CD4-positive, alpha-beta T cell treated with Interleukin-17A for 4 hours (primary cell): ENCODE measurements at regions not wholly inside any gene's neighbourhood (a gene's known extent, or its start where the extent isn't known, plus 50 kb on each side); places are given as distances from the start of the nearest gene placed in this dataset.
"Not testable (repeated sequence)": the region's sequence is repeated elsewhere in the genome, so short reads cannot be mapped to it uniquely, and the experiment has no call there.

Experiments used
- DNase-seq: peaks from one replicate; pipeline ENCODE4 v3.0.0-alpha.2; 2020; ENCODE audit warnings: mixed read lengths

DNA sequence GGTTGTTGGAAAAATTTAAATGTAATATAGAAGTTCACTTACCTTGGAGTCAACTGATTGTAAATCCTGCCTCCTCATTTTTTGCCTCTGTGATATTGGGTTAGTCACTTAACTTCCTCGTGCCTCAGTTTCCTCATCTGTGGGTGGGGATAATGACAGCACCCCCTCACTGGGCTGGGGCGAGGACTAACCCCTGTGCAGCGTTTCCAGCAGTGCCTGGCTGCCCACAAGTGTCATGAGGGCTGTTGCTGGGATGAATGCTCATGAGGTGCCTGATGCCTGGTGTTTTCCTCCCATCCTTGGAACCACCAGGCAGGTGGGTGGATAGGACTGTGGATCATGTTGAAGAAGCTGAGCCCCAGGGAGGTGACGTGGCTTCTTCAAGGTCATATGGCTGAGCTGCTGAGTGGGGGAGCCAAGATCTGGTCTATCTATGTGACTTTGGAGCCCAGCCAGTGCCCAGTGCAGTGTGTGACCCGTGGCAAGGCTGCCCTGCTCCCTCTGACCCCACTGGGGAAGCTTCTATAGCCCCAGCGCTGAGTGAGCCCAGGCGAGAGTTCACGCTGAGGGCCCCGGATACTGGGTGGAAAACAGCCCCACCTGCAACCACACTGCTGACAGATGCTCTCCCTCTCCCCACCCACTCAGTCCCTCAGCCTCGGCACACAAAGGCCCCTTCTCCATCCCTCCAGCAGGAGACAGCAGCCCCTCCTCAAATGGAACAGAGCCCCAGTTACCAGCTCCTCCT is 446.0 kb downstream of the PTPRU start:
- no peak for DNase-seq

DNA sequence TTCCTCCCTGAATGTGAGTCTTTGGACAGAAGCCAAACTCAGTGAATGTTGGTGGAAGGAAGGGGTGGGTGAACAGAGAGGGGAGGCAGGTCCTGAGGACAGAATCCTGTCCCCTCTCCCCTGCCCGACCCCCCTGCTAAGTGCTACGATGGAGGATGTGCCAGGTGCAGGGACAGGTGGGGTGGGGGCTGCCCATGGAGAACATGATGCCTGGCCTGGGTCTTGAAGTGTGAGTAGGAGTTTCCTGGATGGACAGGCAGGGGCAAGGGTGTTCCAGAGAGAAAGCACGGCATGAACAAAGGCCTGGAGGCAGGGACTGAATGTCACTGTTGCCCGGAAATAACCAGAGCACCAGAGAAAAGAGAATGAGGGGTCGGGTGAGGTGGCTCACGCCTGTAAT is 445.1 kb downstream of the PTPRU start:
- not testable (repeated sequence) for DNase-seq

DNA sequence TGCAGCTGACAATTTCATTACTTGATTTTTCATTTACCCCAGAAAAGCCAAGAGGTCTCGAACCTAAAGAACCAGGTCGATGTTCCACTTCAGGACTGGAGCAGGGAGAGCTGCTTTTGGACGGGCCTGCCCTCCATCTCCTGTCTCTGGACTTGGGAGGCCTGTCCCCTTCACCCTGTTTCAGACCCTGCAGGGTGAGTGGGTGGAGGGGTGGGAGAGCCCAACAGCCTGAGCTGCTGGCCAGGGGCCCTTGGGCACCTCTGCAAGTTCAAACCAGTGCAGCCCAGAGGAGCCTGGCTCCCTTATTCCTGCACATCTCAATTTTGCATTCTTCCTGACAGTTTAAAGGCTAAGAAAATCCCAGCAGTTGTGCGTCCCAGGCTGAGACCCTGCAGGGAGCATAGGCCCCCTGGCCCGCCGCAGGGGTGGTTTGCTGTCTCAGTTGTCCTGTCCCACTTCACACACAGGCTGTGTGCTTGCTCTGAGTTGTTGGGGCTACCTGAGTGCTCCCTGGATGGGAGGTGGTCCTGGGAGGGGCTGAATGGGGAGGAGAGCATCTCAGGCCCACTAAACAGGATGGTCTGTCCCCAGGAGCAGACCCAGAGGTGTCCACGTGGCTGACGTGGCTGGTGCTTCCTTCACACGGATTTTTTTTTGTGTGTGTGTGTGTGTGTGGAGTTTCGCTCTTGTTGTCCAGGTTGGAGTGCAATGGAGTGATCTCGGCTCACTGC is 443.7 kb downstream of the PTPRU start:
- no peak for DNase-seq

DNA sequence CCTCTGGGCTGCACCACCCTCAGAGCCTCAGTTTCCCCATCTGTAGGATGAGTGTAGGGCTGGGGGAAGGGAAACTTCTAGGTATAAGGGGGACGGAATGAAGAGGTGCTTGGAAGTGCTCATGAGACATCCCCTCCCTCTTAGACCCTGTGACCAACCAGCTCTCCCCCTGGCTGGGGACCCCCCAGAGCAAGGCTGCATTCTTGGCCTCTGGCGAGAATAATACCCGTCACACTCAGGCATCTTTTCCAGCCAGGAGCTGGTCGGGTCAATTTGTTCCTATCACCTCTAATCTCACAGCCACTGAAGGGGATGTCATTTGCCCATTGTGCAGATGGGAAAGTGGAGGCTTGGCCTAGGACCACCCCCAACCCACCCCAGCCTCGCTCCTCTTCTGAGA is 443.0 kb downstream of the PTPRU start:
- DNase-seq: no peak

DNA sequence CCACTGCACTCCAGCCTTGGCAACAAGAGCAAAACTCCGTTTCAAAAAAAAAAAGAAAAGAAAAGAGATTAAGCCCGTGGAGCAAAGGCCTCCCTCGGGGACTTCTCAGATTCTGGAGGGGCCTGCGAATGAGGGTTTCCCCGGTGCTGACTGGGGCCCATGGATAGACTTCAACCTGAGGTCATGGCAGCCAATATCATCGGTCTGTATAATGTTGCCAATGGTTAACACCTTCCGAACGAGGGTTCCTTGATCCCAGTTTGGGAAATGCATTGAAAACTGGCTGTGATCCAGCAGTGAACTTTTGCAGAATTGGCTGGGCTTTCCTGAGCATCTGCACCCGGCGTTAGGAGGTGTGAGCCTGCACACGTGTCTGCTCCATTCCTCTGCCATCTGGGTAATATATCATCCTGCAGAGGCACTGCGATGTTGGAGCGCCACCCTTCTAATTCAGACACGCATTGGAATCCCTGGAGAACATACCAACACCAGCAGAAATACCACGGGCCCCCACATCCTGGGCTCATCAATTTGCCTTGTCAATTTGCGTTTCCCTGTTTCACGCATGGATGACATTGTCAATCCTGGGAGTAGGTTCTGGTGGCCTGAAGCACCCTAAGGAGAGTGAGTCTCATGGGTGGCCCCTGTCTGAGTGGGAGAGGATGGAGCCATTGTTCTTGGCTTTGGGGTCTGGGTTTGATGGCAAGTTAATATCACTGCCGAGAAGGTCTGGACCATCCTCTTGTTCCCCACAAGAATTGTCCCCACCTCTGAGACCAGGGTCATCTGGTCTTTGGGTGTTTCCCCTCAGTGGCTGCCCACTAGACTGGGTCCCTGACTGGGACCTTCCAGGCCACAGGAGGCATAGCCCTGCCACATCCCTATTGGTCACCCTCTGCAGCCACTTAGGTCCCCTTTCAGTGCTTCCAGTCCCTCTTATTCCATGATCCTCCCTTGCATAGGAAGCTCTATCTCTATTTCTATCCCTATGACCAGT is 441.0 kb downstream of the PTPRU start:
- DNase-seq: no peak

DNA sequence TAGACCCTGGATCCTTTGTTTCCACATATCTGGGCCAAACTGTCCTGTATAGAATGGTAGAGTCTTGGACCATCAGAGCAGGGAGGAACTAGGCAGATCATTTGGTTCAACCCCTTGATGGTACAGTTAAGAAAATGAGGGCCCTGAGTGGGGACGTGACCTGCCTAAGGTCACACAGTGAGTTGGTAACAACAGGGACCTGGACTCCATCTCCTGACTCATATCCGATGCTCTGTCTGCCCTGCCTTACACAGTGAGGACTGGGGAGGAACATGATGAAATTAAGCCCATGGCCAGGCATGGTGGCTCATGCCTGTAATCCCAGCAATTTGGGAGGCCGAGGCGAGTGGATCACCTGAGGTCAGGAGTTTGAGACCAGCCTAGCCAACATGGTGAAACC is 440.2 kb downstream of the PTPRU start:
- no peak for DNase-seq

DNA sequence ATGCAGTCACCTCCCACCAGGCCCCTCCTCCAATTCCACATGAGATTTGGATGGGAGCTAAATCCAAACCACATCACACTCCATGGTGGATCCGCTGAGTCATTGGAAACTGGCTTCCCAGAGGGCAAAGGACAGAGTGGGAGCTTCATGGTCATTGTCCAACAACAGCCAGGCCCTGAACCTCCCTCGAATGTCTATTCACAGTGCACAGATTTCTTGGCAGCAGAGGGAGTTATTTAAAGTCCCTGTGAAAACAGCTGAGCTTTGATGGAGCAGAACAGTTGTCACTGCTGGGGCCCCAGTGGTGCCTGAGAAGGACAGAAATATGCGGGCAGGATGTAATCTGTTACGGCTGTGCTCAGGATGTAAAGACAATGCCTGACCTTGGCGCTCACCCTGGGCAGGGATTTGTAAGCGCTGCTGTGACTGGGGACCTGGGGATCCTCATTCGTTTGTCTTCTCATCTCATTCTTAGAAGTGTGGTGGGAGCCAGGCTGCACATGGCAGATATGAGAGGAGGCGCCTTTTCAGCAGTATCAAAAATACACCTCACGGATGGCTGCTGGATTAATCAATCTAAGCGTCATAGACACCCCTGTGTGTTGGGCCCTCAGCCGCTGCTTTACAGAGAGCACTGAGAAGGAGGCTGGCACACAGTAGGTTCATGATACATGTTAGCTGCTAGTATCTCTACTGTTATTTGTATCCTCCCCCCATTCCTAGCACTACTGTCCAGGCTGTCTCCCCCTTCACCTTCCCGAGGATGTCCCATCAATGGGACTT is 439.4 kb downstream of the PTPRU start:
- no peak for DNase-seq

DNA sequence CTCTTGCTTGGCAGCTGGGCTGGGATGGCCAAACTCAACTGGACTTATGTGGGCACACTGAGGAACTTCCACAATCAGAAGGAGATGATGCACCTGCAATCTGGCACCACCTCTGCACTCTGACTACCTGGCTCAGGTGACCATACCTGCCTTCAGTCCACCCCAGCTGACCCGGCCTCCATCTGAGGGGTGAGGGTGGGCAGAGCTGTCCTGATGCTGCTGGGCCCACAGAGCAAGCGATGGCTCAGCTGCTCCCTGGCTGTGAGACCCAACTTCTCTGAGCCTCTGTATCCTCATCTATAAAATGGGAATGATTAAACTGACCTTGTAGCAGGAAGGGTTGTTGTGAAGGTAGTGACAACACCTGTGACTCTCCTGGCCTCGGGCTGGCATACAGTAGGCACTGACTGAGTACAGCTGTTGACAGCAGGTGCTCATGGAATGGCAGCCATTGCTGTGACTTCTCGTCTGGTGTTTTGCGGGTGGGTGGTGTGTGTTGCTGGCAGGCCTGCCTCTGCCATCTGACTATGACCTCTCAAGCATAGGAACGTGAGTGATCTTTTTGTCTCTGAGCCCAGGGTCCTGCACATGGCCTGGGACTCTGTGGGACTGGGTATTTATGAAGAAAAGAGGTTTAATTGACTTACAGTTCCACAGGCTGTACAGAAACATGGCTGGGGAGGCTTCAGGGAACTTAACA is 438.5 kb downstream of the PTPRU start:
- no peak for DNase-seq

DNA sequence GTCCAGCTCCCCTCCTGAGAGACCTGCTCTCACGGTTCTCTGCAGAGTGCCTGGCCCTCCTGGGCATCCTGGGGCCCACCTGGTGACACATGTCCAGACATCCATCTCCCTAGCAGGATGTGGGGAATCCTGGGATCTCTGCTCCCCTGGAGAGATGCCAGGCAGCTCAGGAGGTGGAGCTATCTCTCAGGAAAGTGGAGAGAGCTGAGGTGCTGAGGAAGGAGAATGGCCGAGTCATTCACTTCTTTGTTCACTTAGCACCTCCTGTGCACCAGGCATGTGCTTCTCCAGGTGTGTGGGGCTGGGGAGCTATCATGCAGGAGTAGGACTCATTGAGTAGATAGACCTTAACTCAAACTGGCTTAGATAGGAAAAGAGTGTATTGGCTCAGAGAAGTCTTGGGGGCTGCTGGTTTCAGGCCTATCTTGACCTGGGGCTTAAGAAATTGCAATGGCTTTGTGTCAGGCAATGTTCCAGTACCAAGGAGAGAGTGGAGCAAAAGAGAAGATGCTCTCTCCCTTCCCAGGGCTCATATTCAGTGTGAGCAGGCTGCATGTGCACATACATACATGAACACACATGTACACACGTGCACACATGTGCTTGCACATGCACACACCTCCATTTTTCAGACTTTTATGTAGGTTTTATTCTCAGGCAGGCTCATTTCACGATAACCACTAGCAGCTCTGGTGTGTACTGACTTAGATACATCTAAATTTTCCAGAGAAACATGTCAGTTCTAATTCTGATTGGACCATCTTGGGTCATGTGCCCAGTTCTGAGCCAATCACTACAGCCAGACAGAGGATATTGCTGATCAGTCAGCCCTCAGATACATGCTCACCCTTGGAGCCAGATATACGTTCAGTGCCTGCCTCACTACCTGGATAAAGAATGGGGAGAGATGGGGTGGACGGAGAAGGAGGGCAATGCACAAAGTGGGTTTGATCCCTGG is 437.6 kb downstream of the PTPRU start:
- DNase-seq: no peak

DNA sequence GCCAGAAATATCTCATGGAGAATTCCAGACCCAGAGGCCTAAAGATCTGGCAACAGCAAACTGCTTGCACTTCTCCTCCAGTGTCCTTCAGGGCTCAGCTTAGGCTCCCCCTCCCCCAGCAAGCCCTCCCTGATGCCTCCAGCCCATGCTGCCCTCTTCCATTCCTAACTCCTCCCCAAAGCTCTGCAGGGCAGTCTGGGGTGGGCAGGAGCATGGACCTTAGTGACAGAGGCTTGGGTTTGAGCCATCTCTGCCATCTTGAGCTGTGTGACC is 436.8 kb downstream of the PTPRU start:
- DNase-seq: no peak

DNA sequence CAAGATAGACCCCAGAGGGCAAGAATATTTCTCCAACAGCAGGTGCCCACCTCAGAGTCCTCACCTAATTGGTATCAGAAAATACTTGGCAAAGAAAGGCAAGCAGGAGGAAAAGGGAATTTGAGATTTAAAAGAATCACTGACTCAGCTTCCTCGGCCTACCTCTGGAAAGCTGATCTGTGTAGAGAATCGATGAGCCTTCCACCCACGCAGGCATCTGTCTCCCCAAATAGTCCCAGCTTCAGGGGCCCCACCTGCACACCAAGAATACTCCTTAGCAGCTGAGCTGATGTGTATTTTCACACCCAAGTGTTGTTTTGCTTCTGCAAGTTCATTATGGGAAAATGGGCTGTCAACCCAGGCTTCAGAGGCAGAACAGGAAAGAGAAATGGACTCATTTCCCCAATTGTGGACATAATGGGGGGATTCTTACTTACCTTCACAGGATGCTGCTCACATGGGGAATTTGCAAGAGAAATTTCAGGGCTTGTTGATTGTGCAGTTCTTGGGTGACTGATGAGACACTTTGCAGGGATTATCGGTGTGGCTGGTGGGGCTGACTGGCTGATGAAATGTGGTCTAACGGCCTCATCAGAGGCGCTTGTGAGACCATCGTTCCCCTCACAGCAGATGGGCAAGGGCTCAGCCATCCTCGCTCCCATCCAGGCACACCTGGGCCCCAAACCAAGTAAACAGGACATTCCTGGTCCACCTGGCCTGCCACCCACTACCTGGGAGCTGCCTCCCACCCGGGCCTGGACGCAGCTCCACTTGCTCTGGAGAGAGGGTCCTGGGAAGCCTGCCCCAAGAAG is 436.3 kb downstream of the PTPRU start:
- DNase-seq: no peak

DNA sequence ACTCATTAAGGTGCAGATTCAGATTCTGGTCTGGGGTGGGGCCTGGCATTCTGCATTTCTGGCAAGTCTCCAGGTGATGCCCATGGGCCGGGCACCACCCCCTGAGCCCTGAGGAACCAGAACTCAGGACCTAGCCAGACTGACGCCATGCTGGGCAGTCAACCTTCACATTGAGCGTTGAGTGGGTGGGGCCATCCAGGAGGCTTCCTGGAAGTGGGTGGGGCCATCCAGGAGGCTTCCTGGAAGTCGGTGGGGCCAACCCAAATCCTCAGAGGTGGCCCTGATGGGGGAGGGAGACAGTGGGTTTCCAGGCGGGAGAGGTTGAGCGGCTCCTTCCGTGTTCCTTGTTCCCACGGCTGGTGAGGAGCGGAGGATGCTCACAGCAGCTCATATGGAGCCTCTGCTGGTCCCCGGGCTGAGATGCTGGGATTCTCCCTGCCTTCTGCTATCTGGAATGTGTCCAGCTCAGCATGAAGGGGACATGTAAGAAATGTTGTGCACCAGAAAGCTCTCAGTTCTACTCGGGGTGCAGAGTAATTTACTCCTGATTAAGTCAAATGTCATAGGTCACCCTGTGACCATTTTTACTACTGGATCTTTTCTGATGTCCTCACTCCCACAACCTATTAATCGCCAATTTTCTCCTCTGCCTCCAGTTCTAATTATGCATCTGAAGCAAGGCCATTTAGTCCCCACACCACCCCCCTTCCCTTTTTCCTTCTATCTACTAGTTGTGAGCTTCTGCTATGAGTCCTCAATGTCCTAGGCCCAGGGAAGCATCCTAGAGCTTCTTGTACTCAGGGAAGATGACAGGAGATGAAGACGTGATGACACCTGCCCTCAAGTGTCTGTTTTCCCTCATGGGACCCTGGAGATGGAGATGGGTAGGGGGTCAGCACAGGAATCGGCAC is 435.4 kb downstream of the PTPRU start:
- DNase-seq: no peak

DNA sequence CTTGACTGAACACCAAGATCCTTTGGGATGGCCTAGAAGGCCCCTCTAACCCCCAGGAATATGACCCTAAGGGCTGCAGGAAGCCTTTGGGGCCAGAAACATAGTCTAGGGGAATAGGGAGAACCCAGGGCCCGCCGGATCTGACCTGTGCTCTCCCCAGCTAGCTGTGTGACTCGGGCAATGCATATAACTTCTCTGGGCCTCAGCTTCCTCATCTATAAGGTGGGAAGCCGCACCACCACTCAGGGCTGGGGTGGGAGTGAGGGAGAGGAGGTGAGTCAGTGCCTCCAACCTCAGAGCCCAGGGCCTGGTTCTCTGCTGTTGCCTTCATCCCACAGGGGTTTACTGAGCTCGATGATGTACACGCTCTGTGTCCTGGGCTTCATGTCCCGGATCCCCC is 434.4 kb downstream of the PTPRU start:
- DNase-seq: no peak

DNA sequence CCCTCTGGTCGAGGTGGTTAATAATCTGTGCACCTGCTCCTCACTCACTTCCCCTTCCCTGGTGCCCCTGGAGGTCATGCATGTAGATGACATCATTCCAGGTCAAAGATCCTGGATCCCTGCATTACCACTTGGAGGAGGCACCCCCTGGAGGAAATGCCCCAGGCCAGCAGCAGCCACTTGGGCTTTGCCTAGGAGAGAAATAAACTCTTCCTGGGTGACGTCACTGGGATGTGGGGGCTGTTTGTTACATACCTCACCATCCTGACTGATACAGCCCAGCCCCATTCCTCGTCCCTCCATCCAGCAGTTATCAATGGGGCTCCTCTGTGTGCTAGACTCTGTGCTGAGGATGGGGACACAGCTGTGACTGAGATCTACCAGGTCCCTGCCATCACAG is 433.6 kb downstream of the PTPRU start:
- DNase-seq: no peak

DNA sequence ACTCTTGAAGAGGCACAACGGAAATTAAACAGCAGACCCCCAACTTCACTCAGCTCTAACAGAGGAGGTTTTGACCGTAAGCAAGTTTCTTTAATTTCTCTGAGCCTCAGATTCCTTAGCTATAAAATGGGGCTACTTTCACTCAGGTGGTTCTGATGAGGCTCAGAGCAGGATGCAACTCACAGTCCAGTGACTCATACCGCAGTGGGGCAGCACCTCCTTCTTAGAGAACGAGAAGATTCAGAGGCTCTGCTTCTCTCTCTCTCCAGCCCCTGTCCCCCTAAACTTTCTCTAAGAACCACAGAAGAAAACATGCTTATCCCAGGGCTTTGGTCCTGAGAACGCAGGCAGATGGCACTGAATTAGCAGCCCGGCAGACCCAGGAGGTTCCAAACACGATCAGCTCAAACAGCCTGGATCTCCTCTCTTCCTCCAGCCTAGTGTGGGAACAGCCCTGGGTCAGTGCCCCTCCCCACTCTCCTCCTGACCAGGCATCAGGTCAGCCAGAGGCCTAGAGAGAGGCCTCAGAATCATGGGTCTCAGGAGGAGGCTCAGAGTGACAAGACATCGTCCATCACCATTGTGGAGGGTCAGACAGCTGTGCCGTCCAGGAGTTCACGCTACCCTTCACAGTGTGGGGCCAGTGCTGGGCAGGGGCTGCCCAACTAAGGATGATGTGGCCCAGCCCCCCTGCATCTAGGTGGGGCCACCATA is 433.0 kb downstream of the PTPRU start:
- no peak for DNase-seq

DNA sequence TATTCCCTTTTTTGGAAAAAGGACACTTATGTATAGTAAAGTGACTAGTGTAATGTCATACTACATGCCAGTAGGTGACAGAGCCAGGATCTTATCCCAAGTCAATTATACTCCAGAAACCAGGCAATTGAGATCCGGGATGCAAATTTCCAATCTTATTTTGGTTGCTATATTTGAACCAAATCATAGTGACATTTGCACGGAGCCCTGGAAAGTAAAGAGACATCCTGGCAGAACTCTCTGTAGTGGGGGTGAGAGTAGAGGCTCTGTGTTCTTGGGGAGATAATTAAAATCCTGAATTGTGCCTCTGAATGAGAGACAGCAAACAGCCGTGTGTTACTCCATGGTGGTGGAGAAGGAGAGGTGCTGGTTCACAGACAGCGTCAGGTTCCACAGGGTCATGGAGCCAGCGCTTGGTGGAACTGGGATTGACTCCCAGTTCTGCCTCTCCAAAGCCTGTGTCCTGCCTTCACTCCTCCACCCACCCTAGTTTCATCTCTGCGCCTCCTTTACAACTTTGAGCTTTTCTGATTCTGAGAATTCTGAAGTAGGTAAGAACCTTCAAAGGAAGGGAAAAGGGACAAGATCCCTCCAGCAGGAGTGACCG is 432.3 kb downstream of the PTPRU start:
- DNase-seq: no peak

DNA sequence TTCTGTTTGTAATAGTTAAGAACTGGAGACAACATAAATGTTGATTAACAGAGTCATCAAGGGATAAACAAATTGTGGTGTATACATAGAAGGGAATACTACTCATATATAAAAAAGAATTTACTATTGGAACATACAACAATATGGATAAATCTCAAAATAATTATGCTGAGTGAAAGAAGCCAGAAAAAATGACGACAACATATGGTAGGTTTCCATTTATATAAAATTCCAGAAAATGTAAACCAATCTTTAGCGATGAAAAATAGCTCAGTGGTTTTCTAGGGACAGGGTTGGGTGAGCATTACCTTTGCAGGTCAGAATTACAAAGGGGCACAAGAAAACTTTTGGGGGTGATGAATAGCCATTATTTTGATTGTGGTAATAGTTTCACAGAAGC is 431.6 kb downstream of the PTPRU start:
- no peak for DNase-seq

DNA sequence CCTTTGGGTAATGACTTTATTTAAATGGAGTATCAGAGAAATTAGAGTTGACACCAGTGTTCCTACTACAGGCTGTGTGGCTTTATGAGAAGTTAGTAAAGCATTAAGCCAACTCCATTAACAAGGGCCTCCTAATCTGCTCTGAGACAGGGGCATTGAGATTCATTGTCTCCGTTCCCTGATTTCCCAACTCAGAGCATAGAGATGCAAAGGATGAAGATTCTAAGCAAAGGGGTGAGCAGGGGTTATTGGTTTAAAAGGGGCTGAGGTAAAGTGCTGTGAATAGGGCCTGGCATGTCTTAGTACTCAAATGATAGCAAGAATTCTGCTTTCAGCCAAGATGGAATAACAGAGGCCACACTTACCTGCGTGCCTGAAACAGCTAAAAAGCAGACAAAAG is 428.4 kb downstream of the PTPRU start:
- DNase-seq: no peak
